Left ventricle myocardium inferior (tissue), 1 donor: ENCODE measurements at regions not wholly inside any gene's neighbourhood (a gene's known extent, or its start where the extent isn't known, plus 50 kb on each side); places are given as distances from the start of the nearest gene placed in this dataset.

Experiments used
- DNase-seq: peaks from one replicate; pipeline ENCODE4 v3.0.0-alpha.2; 2020
- H3K27ac ChIP-seq: fragments of 200-600 bp; replicated peaks from 2 replicates; pipeline ENCODE4 v1.8.0; 2021
- H3K27me3 ChIP-seq: fragments of 200-600 bp; 2 replicates; pipeline ENCODE4 v1.8.0; 2021; ENCODE audit warnings: low read depth
- H3K36me3 ChIP-seq: fragments of 200-600 bp; 2 replicates; pipeline ENCODE4 v1.8.0; 2021
- H3K4me1 ChIP-seq: fragments of 200-600 bp; 2 replicates; pipeline ENCODE4 v1.8.0; 2021
- H3K4me3 ChIP-seq: fragments of 200-600 bp; 2 replicates; pipeline ENCODE4 v1.8.0; 2021; ENCODE audit warnings: mild to moderate bottlenecking, moderate library complexity
- H3K9me3 ChIP-seq: fragments of 200-600 bp; replicated peaks from 2 replicates; pipeline ENCODE4 v1.8.0; 2021
- intact Hi-C: fragments of 100-400 bp; cut with micrococcal nuclease; formaldehyde crosslinking; loops from one replicate; pipeline ENCODE4 v1.11.0; 2022
- TF ChIP-seq, protein P1 (sequence below): fragments of 200-600 bp; IDR thresholded peaks from 2 replicates; pipeline ENCODE4 v1.8.0; 2021; ENCODE audit warnings: antibody characterized with exemption, mild to moderate bottlenecking, borderline replicate concordance
- donor health status: DM: no; HTN: yes; CAD: no; lungs with severe emphysema.

DNA sequence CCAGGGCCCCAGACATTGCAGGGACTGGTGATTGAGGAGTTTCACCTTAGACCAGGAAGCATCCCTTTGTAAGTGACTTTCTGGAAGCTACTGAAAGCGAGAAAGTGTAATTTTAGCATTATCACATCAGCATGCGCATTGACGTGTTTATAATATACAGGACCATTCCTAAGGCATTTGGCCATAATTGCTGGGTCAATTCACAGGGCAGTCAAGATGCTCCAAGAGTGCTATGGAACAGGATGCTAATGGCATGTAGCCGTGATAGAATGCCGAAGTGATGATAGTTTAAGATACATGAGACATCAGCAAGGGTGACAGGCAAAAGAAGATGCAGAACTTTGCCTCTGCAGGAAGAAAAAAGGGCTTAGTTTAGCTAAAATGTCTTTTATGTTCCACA is 347.6 kb upstream of the NBEA start:
- no peak overlapping the region for H3K27ac ChIP-seq
- no peaks in the 10 kb centered on the region for H3K27me3 ChIP-seq
- TF ChIP-seq, protein P1, sequence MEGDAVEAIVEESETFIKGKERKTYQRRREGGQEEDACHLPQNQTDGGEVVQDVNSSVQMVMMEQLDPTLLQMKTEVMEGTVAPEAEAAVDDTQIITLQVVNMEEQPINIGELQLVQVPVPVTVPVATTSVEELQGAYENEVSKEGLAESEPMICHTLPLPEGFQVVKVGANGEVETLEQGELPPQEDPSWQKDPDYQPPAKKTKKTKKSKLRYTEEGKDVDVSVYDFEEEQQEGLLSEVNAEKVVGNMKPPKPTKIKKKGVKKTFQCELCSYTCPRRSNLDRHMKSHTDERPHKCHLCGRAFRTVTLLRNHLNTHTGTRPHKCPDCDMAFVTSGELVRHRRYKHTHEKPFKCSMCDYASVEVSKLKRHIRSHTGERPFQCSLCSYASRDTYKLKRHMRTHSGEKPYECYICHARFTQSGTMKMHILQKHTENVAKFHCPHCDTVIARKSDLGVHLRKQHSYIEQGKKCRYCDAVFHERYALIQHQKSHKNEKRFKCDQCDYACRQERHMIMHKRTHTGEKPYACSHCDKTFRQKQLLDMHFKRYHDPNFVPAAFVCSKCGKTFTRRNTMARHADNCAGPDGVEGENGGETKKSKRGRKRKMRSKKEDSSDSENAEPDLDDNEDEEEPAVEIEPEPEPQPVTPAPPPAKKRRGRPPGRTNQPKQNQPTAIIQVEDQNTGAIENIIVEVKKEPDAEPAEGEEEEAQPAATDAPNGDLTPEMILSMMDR: no peak
- H3K4me3 ChIP-seq: no peak overlapping the region
- H3K9me3 ChIP-seq: no peaks in the 10 kb centered on the region
- intact Hi-C loops: no loop called here
- DNase-seq: no peak
- H3K36me3 ChIP-seq: no peaks in the 10 kb centered on the region
- peaks cover 15% of the 10 kb centered on the region for H3K4me1 ChIP-seq

DNA sequence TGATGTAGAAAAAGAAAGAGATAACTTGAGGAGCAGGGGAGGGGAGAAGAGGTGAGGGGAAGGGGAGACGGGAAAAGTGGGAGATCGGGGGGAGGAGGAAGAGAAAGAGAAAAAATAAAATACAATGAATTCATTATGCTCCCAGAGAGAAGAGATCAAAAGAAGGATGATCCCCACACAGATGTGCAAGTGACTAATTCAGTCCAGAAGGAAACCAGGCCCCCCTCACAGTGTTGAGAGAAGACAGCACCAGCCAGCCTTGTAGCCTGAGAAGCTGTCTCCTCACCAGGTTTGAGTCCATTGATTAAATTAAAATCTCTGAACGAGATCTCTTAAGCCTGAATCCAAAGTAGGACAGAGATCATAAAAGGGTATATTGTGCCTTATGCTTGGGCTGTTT is 333.7 kb upstream of the NBEA start:
- TF ChIP-seq, protein P1: no peak
- intact Hi-C loops: no loop called here
- no peak overlapping the region for H3K27ac ChIP-seq

DNA sequence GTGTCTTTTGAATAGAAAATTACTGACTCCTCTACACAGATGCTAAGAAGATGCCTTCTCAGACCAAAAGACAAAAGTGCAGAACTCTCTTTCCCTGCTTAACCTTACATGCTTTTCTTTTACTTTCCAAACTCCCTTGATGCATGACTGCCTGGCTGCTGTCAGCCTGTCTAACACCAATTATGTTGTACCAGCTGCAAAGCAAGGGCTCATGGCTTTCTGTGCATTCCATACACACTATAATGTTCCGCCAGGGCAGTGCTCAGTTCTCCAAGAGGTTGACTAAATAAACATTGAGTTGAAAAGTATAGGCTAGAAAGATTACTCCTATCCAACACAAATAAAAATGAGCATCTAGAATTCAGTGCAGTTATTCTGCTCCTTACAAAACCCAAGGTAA is 330.4 kb upstream of the NBEA start:
- Histone ChIP-seq H3K27me3 (no peaks in the 10 kb centered on the region), H3K27ac (no peak overlapping the region), H3K36me3 (no peaks in the 10 kb centered on the region), H3K4me1 (no peaks in the 10 kb centered on the region), H3K4me3 (no peak overlapping the region), H3K9me3 (no peaks in the 10 kb centered on the region)
- intact Hi-C loops: no loop called here
- no peak for DNase-seq
- TF ChIP-seq, protein P1: no peak

More for the DNA sequence above, 333.7 kb upstream of the NBEA start:
- Histone ChIP-seq H3K4me1 (no peaks in the 10 kb centered on the region), H3K36me3 (no peaks in the 10 kb centered on the region), H3K9me3 (no peaks in the 10 kb centered on the region), H3K4me3 (no peak overlapping the region), H3K27me3 (no peaks in the 10 kb centered on the region)
- no peak for DNase-seq

DNA sequence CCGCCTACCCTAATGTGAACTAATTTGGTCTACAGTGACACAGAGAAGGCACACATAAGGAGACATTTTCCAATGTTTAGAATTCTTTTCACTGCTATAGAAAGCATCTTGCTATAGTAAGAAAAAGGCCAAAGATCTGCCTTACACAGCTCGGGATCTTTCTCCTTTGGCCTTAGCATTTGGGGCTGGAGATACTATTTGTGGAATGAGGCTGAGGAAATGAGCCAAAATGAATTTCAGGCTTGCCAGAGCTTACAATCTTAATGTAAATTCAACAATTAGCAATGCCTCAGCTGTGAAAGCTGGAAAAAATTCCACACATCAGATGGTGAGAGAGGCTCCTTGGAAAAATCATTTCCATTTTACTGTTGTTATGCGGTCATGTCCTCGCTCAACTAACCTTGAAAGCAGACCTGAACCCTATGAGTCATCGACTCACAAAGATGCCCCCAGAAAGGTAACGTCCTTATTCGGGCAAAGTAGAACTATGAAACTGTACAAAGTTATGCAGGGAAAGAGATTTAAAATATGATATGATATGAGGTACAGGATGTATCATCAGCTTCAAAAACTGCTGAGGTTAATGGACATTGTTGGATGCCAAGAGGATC is 324.5 kb upstream of the NBEA start:
- intact Hi-C loops: no loop called here

DNA sequence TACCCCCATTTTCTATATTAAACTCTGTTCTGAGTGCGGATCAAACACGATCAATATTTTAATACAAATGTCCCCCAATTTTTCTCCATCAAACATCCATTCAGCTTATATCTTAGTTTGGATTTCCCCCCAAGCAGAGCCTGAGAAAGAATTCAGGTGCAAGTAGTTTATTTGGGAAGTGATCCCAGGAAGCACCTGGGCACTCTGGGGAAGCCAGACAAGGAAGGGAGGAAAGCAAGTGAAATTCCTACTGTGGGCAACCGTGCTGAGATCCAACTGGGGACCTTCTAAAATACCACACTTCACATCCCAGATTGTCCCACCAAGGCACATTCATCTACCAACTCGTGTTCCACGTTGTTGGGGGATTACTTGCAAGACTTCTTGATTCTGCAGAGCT is 323.4 kb upstream of the NBEA start:
- Histone ChIP-seq H3K4me1 (no peaks in the 10 kb centered on the region), H3K36me3 (no peaks in the 10 kb centered on the region), H3K27me3 (no peaks in the 10 kb centered on the region), H3K27ac (no peak overlapping the region), H3K9me3 (no peaks in the 10 kb centered on the region), H3K4me3 (no peak overlapping the region)
- DNase-seq: no peak
- TF ChIP-seq, protein P1: no peak
- intact Hi-C loops: no loop called here

More for the DNA sequence above, 324.5 kb upstream of the NBEA start:
- Histone ChIP-seq H3K36me3 (no peaks in the 10 kb centered on the region), H3K4me1 (no peaks in the 10 kb centered on the region), H3K27me3 (no peaks in the 10 kb centered on the region), H3K4me3 (no peak overlapping the region), H3K9me3 (no peaks in the 10 kb centered on the region), H3K27ac (no peak overlapping the region)
- no peak for DNase-seq
- TF ChIP-seq, protein P1: no peak
